CD4-positive, alpha-beta T cell treated with Interleukin-17A for 1 hour (primary cell): ENCODE measurements at regions not wholly inside any gene's neighbourhood (a gene's known extent, or its start where the extent isn't known, plus 50 kb on each side); places are given as distances from the start of the nearest gene placed in this dataset.
"Not testable (repeated sequence)": the region's sequence is repeated elsewhere in the genome, so short reads cannot be mapped to it uniquely, and the experiment has no call there.

Experiments used
- DNase-seq: peaks from one replicate; pipeline ENCODE4 v3.0.0-alpha.2; 2020

- DNase-seq, result not testable (repeated sequence)
These were observed 951.1 kb upstream of the ADAMTS5 start for GRCh38 chr21:27917966-27918365.

GRCh38 chr21:27916326-27916725, 949.4 kb upstream of the ADAMTS5 start:
- DNase-seq, result not testable (repeated sequence)

- DNase-seq, result not testable (repeated sequence)
These were observed 945.2 kb upstream of the ADAMTS5 start for GRCh38 chr21:27912133-27912532.

- DNase-seq, result not testable (repeated sequence)
These were observed 942.6 kb upstream of the ADAMTS5 start for GRCh38 chr21:27909487-27909886.

- DNase-seq, result not testable (repeated sequence)
These were observed 941.9 kb upstream of the ADAMTS5 start for GRCh38 chr21:27908816-27909215.

GRCh38 chr21:27902904-27903303, 936.0 kb upstream of the ADAMTS5 start:
- DNase-seq, result not testable (repeated sequence)

GRCh38 chr21:27893619-27894018, 926.7 kb upstream of the ADAMTS5 start:
- DNase-seq, result not testable (repeated sequence)

GRCh38 chr21:27891495-27891894, 924.6 kb upstream of the ADAMTS5 start:
- DNase-seq, result not testable (repeated sequence)

- DNase-seq, result not testable (repeated sequence)
These were observed 921.0 kb upstream of the ADAMTS5 start for GRCh38 chr21:27887808-27888455.

- no peak for DNase-seq
These were observed 918.4 kb upstream of the ADAMTS5 start for GRCh38 chr21:27885296-27885711.

GRCh38 chr21:27881331-27881730, 914.4 kb upstream of the ADAMTS5 start:
- not testable (repeated sequence) for DNase-seq

- DNase-seq, result not testable (repeated sequence)
These were observed 905.5 kb upstream of the ADAMTS5 start for GRCh38 chr21:27872411-27872810.

GRCh38 chr21:27870755-27871154, 903.9 kb upstream of the ADAMTS5 start:
- not testable (repeated sequence) for DNase-seq

- not testable (repeated sequence) for DNase-seq
These were observed 893.5 kb upstream of the ADAMTS5 start for GRCh38 chr21:27860314-27860955.

GRCh38 chr21:27858053-27858825, 891.4 kb upstream of the ADAMTS5 start:
- DNase-seq, result not testable (repeated sequence)

- not testable (repeated sequence) for DNase-seq
These were observed 890.1 kb upstream of the ADAMTS5 start for GRCh38 chr21:27856988-27857387.

GRCh38 chr21:27841084-27841672, 874.3 kb upstream of the ADAMTS5 start:
- no peak for DNase-seq

GRCh38 chr21:27840262-27840661, 873.4 kb upstream of the ADAMTS5 start:
- DNase-seq, result no peak

- DNase-seq, result no peak
These were observed 872.7 kb upstream of the ADAMTS5 start for GRCh38 chr21:27839512-27840115.

- no peak for DNase-seq
These were observed 871.7 kb upstream of the ADAMTS5 start for GRCh38 chr21:27838573-27838972.

- DNase-seq, result no peak
These were observed 871.0 kb upstream of the ADAMTS5 start for GRCh38 chr21:27837936-27838335.

GRCh38 chr21:27833298-27833697, 866.4 kb upstream of the ADAMTS5 start:
- DNase-seq, result no peak
